Mammary epithelial cell (primary cell): ENCODE measurements at regions not wholly inside any gene's neighbourhood (a gene's known extent, or its start where the extent isn't known, plus 50 kb on each side); places are given as distances from the start of the nearest gene placed in this dataset.

Source experiments
- EZH2 ChIP-seq: IDR thresholded peaks from 2 replicates; pipeline ENCODE4 v1.6.1; 2012; ENCODE audit warnings: low read length, inconsistent platforms, borderline replicate concordance
- TF ChIP-seq, protein P1 (sequence below), 2 donors: IDR thresholded peaks in 1 of 2; conservative IDR thresholded peaks in 1 of 2; 2 replicates each; pipeline ENCODE4 v1.5.1; 2011 to 2012; ENCODE audit warnings: inconsistent platforms in 2 of 2, low read length in 2 of 2, mild to moderate bottlenecking in 2 of 2, control low read depth in 1 of 2, low read depth in 1 of 2; ENCODE audit not compliant: insufficient read depth in 1 of 2; ENCODE audit errors: extremely low read depth in 1 of 2

- TF ChIP-seq, protein P1, sequence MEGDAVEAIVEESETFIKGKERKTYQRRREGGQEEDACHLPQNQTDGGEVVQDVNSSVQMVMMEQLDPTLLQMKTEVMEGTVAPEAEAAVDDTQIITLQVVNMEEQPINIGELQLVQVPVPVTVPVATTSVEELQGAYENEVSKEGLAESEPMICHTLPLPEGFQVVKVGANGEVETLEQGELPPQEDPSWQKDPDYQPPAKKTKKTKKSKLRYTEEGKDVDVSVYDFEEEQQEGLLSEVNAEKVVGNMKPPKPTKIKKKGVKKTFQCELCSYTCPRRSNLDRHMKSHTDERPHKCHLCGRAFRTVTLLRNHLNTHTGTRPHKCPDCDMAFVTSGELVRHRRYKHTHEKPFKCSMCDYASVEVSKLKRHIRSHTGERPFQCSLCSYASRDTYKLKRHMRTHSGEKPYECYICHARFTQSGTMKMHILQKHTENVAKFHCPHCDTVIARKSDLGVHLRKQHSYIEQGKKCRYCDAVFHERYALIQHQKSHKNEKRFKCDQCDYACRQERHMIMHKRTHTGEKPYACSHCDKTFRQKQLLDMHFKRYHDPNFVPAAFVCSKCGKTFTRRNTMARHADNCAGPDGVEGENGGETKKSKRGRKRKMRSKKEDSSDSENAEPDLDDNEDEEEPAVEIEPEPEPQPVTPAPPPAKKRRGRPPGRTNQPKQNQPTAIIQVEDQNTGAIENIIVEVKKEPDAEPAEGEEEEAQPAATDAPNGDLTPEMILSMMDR (conservative IDR thresholded peaks at IDR 0.05 in 1 of 2, IDR thresholded peaks at IDR 0.05 in 1 of 2; ENCODE audit: extremely low read depth in 1 of 2, insufficient read depth in 1 of 2, low read depth in 1 of 2, low read length in 2 of 2) = no peak
- no peak for TF ChIP-seq EZH2
Measured at GRCh38 chr3:25861566-25861965, 71.7 kb downstream of the OXSM start.
